K562 (cell line): ENCODE measurements at regions not wholly inside any gene's neighbourhood (a gene's known extent, or its start where the extent isn't known, plus 50 kb on each side); places are given as distances from the start of the nearest gene placed in this dataset.

ENCODE experiments used
- ATAC-seq: fragments of 200-7000 bp; cut with Tn5 transposase; 3 replicates; pipeline ENCODE4 v1.9.1; 2020; ENCODE audit warnings: moderate library complexity
- BruUV-seq: library from RNA; stranded (reverse); fragments of 400-500 nt; replicated peaks from 2 replicates; lab custom pipeline; 2021; lab: Mats Ljungman, UMichigan
- CTCF ChIA-PET: fragments of 300-600 bp; formaldehyde crosslinking; extraction: SDS; loops from one replicate; lab custom pipeline; 2021; ENCODE audit warnings: low intra/inter-chr PET ratio; lab: Yijun Ruan, JAX
- POLR2A ChIA-PET: fragments of 300-600, 350-650 bp; sonication (Branson Sonifier 250); formaldehyde crosslinking; extraction: SDS; loops from one replicate; lab custom pipeline; 2021; ENCODE audit warnings: antibody characterized with exemption, inconsistent platforms; lab: Yijun Ruan, JAX
- DNase-seq, 4 experiments: peaks; one replicate each; pipeline versions ENCODE4 v3.0.0 to v3.0.0-alpha.2; 2011 to 2018; ENCODE audit warnings: low spot score in 3 of 4, mixed read lengths in 3 of 4; ENCODE audit errors: extremely low read depth in 1 of 4
- FAIRE-seq: peaks from 2 replicates; lab custom pipeline; 2011; peaks lifted over from hg19 to GRCh38; lab: Jason Lieb, UNC
- H2AFZ ChIP-seq: 2 replicates; pipeline ENCODE4 v1.6.0; 2011; ENCODE audit warnings: low read depth, low read length, control low read depth, inconsistent platforms
- H3K27ac ChIP-seq: fragments of 200-600 bp; 3 replicates; pipeline ENCODE4 v1.8.0; 2011; ENCODE audit warnings: low read depth, mild to moderate bottlenecking, control low read depth, inconsistent platforms, low read length, moderate library complexity, mixed read lengths; ENCODE audit errors: extremely low read depth
- H3K27me3 ChIP-seq, 2 experiments: fragments of 300-600 bp in 1 of 2; 2 replicates in 1 of 2; 3 replicates in 1 of 2; pipeline versions ENCODE4 v1.6.0 to v1.8.0; 2011; ENCODE audit warnings: inconsistent platforms in 2 of 2, low read length in 2 of 2, mild to moderate bottlenecking in 1 of 2, mixed read lengths in 1 of 2, moderate library complexity in 1 of 2; ENCODE audit not compliant: control insufficient read depth in 2 of 2, insufficient read depth in 2 of 2
- H3K36me3 ChIP-seq: fragments of 300-600 bp; 3 replicates; pipeline ENCODE4 v1.8.0; 2011; ENCODE audit warnings: mild to moderate bottlenecking, low read length, inconsistent platforms; ENCODE audit not compliant: control insufficient read depth, insufficient read depth
- H3K4me1 ChIP-seq, 2 experiments: fragments of 200-600 bp in 1 of 2; replicated peaks in 1 of 2; 2 replicates in 1 of 2; 3 replicates in 1 of 2; pipeline versions ENCODE4 v1.5.1 to v1.8.0; 2011; ENCODE audit warnings: inconsistent platforms in 2 of 2, low read length in 2 of 2, mild to moderate bottlenecking in 1 of 2, mixed read lengths in 1 of 2, moderate library complexity in 1 of 2; ENCODE audit not compliant: control insufficient read depth in 2 of 2, insufficient read depth in 2 of 2
- H3K4me2 ChIP-seq: 2 replicates; pipeline ENCODE4 v1.6.1; 2011; ENCODE audit warnings: low read length, control low read depth, inconsistent platforms, mixed read lengths; ENCODE audit not compliant: insufficient read depth
- H3K4me3 ChIP-seq: fragments of 200-600 bp; sonication (generic), shearing (Covaris generic); 2 replicates; pipeline ENCODE4 v1.5.1; 2016; ENCODE audit warnings: control low read depth, inconsistent platforms
- H3K79me2 ChIP-seq: fragments of 200-600 bp; 3 replicates; pipeline ENCODE4 v1.8.0; 2011; ENCODE audit warnings: low read length, inconsistent platforms; ENCODE audit not compliant: control insufficient read depth, insufficient read depth
- H3K9ac ChIP-seq, 2 experiments: 2 replicates each; pipeline versions ENCODE4 v1.6.0 to v1.6.1; 2011; ENCODE audit warnings: low read depth in 2 of 2, low read length in 2 of 2, control low read depth in 1 of 2, inconsistent platforms in 1 of 2, mild to moderate bottlenecking in 1 of 2, mixed read lengths in 1 of 2; ENCODE audit not compliant: insufficient read depth in 1 of 2
- H3K9me1 ChIP-seq: one replicate; pipeline ENCODE4 v1.6.0; 2011; ENCODE audit warnings: inconsistent platforms, mild to moderate bottlenecking, low read length, moderate library complexity; ENCODE audit not compliant: control insufficient read depth, insufficient read depth
- H3K9me3 ChIP-seq: replicated peaks from 2 replicates; pipeline ENCODE4 v1.5.1; 2011; ENCODE audit warnings: low read depth, low read length, inconsistent platforms; ENCODE audit not compliant: control insufficient read depth, insufficient read depth
- H4K20me1 ChIP-seq: replicated peaks from 2 replicates; pipeline ENCODE4 v1.6.1; 2011; ENCODE audit warnings: low read length, inconsistent platforms, mixed read lengths; ENCODE audit not compliant: control insufficient read depth, insufficient read depth
- CSDE1 ChIP-seq, 2 experiments: fragments of 450-650 bp; IDR thresholded peaks; 2 replicates each; pipeline ENCODE4 v1.6.1; 2016; ENCODE audit warnings: mild to moderate bottlenecking in 1 of 2
- FUS ChIP-seq: fragments of 200-400 bp; formaldehyde crosslinking; optimal IDR thresholded peaks from 2 replicates; pipeline ENCODE3; 2017; ENCODE audit warnings: low read depth, low read length
- MYNN ChIP-seq, 2 experiments: sonication (generic); formaldehyde crosslinking in 1 of 2; IDR thresholded peaks; 2 replicates each; pipeline versions ENCODE4 v1.5.0 to v1.6.1; 2016 to 2020; ENCODE audit warnings: antibody characterized with exemption in 1 of 2, missing genetic modification reagents in 1 of 2
- SMAD4 ChIP-seq: fragments of 250-450 bp; sonication (Bioruptor Pico); conservative IDR thresholded peaks from 2 replicates; pipeline ENCODE4 v1.8.0; 2021; ENCODE audit warnings: inconsistent platforms, mild to moderate bottlenecking, moderate library complexity
- WGBS: fragments of 100-300 bp; shearing (Covaris generic); methylation state at CpG from one replicate; pipeline ENCODE4 v1.1.6; 2016; ENCODE audit warnings: low coverage, mixed read lengths; ENCODE audit not compliant: insufficient coverage; ENCODE audit errors: missing lambda C conversion rate; 5-methylcytosine and 5-hydroxymethylcytosine counted together
- in situ Hi-C: fragments of 300-500 bp; cut with MboI; formaldehyde crosslinking; loops from 4 replicates; pipeline ENCODE4 v1.15.0; 2018; ENCODE audit warnings: inconsistent platforms, mixed read lengths
- intact Hi-C: fragments of 100-400 bp; cut with micrococcal nuclease; formaldehyde crosslinking; loops from 2 replicates; pipeline ENCODE4 v1.14.2; 2022
- TF ChIP-seq, protein P1 (sequence below): sonication (generic); formaldehyde crosslinking; IDR thresholded peaks from 2 replicates; pipeline ENCODE4 v1.8.0; 2022; ENCODE audit warnings: mild to moderate bottlenecking, missing genetic modification reagents

- no peak for ATAC-seq
- BruUV-seq, result no TSS peak
- Histone ChIP-seq H2AFZ (no peak overlapping the region), H3K27ac (no peak overlapping the region), H3K4me2 (no peak overlapping the region), H3K79me2 (no peaks in the 10 kb centered on the region), H3K9me1 (no peaks in the 10 kb centered on the region), H3K9me3 (no peaks in the 10 kb centered on the region; the same call in 1 of the 2 replicates), H3K36me3 (no peaks in the 10 kb centered on the region), H3K27me3 (no peaks in the 10 kb centered on the region), H3K4me1 (no peaks in the 10 kb centered on the region), H3K9ac (no peak overlapping the region), H3K4me3 (no peak overlapping the region)
- in situ Hi-C loops (no loop called here), intact Hi-C loops (no loop called here)
- no peak for DNase-seq
- 0% methylated on average over 2 of the region's 2 CpGs for WGBS
- CTCF ChIA-PET, result no interaction called here
- TF ChIP-seq CSDE1 (IDR thresholded peaks at IDR 0.05) (no peak), MYNN (IDR thresholded peaks at IDR 0.05) (no peak), MYNN (CRISPR knock-in tag; IDR thresholded peaks at IDR 0.05) (no peak), FUS (no peak), SMAD4 (no peak)
- TF ChIP-seq, protein P1, sequence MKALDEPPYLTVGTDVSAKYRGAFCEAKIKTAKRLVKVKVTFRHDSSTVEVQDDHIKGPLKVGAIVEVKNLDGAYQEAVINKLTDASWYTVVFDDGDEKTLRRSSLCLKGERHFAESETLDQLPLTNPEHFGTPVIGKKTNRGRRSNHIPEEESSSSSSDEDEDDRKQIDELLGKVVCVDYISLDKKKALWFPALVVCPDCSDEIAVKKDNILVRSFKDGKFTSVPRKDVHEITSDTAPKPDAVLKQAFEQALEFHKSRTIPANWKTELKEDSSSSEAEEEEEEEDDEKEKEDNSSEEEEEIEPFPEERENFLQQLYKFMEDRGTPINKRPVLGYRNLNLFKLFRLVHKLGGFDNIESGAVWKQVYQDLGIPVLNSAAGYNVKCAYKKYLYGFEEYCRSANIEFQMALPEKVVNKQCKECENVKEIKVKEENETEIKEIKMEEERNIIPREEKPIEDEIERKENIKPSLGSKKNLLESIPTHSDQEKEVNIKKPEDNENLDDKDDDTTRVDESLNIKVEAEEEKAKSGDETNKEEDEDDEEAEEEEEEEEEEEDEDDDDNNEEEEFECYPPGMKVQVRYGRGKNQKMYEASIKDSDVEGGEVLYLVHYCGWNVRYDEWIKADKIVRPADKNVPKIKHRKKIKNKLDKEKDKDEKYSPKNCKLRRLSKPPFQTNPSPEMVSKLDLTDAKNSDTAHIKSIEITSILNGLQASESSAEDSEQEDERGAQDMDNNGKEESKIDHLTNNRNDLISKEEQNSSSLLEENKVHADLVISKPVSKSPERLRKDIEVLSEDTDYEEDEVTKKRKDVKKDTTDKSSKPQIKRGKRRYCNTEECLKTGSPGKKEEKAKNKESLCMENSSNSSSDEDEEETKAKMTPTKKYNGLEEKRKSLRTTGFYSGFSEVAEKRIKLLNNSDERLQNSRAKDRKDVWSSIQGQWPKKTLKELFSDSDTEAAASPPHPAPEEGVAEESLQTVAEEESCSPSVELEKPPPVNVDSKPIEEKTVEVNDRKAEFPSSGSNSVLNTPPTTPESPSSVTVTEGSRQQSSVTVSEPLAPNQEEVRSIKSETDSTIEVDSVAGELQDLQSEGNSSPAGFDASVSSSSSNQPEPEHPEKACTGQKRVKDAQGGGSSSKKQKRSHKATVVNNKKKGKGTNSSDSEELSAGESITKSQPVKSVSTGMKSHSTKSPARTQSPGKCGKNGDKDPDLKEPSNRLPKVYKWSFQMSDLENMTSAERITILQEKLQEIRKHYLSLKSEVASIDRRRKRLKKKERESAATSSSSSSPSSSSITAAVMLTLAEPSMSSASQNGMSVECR (CRISPR knock-in tag), result no peak
- TF ChIP-seq, all 486 proteins: peak for 0
- POLR2A ChIA-PET, result no interaction called here
- FAIRE-seq, result no peak
- H4K20me1 ChIP-seq, result no peaks in the 10 kb centered on the region
These were observed 750.0 kb downstream of the EFNB2 start for GRCh38 chr13:105785436-105785835.
